A549 (cell line): ENCODE measurements at regions not wholly inside any gene's neighbourhood (a gene's known extent, or its start where the extent isn't known, plus 50 kb on each side); places are given as distances from the start of the nearest gene placed in this dataset.

Source experiments
- CTCF ChIP-seq: fragments of >200 bp; sonication (Bioruptor Twin); formaldehyde crosslinking; IDR thresholded peaks from 3 replicates; pipeline ENCODE4 v1.5.1; 2016
- EHMT2 ChIP-seq: fragments of 200-600 bp; sonication (generic); IDR thresholded peaks from 2 replicates; pipeline ENCODE4 v1.6.1; 2016; ENCODE audit warnings: antibody characterized with exemption, low read depth, mild to moderate bottlenecking, moderate library complexity
- EP300 ChIP-seq, 2 experiments: fragments of >200 bp; sonication (Bioruptor Twin); formaldehyde crosslinking; IDR thresholded peaks; 2 replicates in 1 of 2; 3 replicates in 1 of 2; pipeline ENCODE4 v1.6.1; 2016 to 2017
- HOXB13 ChIP-seq: fragments of 250-450 bp; sonication (Bioruptor Pico); IDR thresholded peaks from 2 replicates; pipeline ENCODE4 v1.5.0; 2020; ENCODE audit warnings: low read depth, mild to moderate bottlenecking, moderate library complexity
- KDM1A ChIP-seq: fragments of 200-600 bp; sonication (generic); IDR thresholded peaks from 2 replicates; pipeline ENCODE4 v1.6.1; 2016; ENCODE audit warnings: low read depth, mild to moderate bottlenecking
- MAX ChIP-seq: IDR thresholded peaks from 2 replicates; pipeline ENCODE4 v1.6.1; 2012
- POLR2A ChIP-seq: IDR thresholded peaks from 2 replicates; pipeline ENCODE4 v1.6.1; 2012; ENCODE audit warnings: mild to moderate bottlenecking, low read length
- RAD21 ChIP-seq, 2 experiments: fragments of >200 bp in 1 of 2; sonication (Bioruptor Twin) in 1 of 2; formaldehyde crosslinking in 1 of 2; IDR thresholded peaks in 1 of 2; conservative IDR thresholded peaks in 1 of 2; 2 replicates in 1 of 2; 3 replicates in 1 of 2; pipeline ENCODE4 v1.6.1; 2012 to 2018; ENCODE audit warnings: inconsistent platforms in 1 of 2
- REST ChIP-seq: fragments of 200-600 bp; sonication (generic); IDR thresholded peaks from 2 replicates; pipeline ENCODE4 v1.6.1; 2016; ENCODE audit warnings: antibody characterized with exemption, mild to moderate bottlenecking, moderate library complexity
- RFX5 ChIP-seq: fragments of 450-650 bp; IDR thresholded peaks from 2 replicates; pipeline ENCODE4 v1.7.1; 2014; ENCODE audit warnings: antibody characterized with exemption, mild to moderate bottlenecking, moderate library complexity
- RNF2 ChIP-seq: fragments of 200-600 bp; sonication (generic); IDR thresholded peaks from 2 replicates; pipeline ENCODE4 v1.6.1; 2016; ENCODE audit warnings: low read depth, mild to moderate bottlenecking, antibody characterized with exemption, moderate library complexity, borderline replicate concordance
- SMC3 ChIP-seq: fragments of >200 bp; sonication (Bioruptor Twin); formaldehyde crosslinking; IDR thresholded peaks from 3 replicates; pipeline ENCODE4 v1.6.1; 2018; ENCODE audit warnings: inconsistent platforms
- USF2 ChIP-seq: fragments of 450-650 bp; IDR thresholded peaks from 2 replicates; pipeline ENCODE4 v1.6.1; 2014; ENCODE audit warnings: antibody characterized with exemption

GRCh38 chr11:112715056-112715455 is 246.2 kb upstream of the NCAM1 start:
- TF ChIP-seq USF2 (no peak), REST (no peak), POLR2A (no peak), EP300 (IDR thresholded peaks at IDR 0.05) (no peak), CTCF (no peak), RAD21 (conservative IDR thresholded peaks at IDR 0.05 in 1 of 2, IDR thresholded peaks at IDR 0.05 in 1 of 2) (no peak), HOXB13 (CRISPR knock-in tag) (no peak), RNF2 (no peak), EHMT2 (no peak), MAX (no peak), RFX5 (no peak), KDM1A (no peak), SMC3 (no peak)
